Left colon (tissue), 2 donors: ENCODE measurements at regions not wholly inside any gene's neighbourhood (a gene's known extent, or its start where the extent isn't known, plus 50 kb on each side); places are given as distances from the start of the nearest gene placed in this dataset.
A peak's percentile ranks its signal among the peaks of the same experiment; 100 is the strongest.
"Not testable (repeated sequence)": the region's sequence is repeated elsewhere in the genome, so short reads cannot be mapped to it uniquely, and the experiment has no call there.

Source experiments
- ATAC-seq: fragments of 200-7000 bp; cut with Tn5 transposase; one replicate; pipeline ENCODE4 v1.9.1; 2020; ENCODE audit warnings: mild to moderate bottlenecking, moderate library complexity
- DNase-seq, 2 donors: peaks; one replicate each; pipeline ENCODE4 v3.0.0-alpha.2; 2020
- intact Hi-C, 2 donors: fragments of 100-400 bp; cut with DNase I in 1 of 2; cut with micrococcal nuclease in 1 of 2; formaldehyde crosslinking; loops; one replicate each; pipeline versions ENCODE4 v1.11.2 to v1.14.0; 2022; cut with DNase I, micrococcal nuclease
- donor health status: DM: no; HTN: no; CAD: no.
- donor health status: DM: yes; HTN: yes; CAD: no.

DNA sequence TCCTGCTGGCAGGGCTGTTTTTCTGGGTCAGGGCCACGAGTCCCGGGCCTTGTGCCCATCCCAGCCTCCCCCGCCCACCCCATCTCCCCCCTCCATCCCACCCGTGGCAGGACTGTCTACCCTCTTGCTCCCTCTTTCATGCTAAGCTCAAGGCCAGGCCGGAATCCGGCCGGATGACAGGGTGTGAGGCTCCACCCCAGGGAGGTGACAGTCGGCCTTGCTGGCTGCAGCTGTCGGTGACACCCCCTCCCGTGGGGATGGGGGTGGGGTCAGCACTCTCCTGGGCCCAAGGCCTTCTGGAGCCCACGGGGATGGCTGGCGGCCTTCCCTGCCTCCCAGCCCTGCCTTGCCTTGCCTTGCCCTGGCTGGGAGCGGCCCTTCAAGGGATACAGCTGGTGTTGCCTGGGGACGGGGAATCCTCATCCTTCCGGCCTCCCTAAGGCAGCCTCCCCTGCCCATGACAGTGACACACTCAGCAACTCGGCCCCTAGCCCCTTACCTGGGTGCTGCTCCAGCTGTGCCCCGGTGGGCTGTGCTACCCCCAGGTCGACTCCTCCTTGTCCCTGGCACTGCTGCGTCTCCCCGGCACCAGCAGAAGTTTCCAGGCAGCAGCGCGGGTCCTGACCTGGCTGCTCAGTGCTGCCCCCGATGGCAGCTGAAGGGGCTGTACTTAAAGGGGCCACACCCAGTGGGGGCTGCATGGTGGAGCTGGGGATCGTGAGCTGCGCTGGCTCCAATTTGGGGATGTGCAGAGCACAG lies 303.9 kb downstream of the CCDC74A start:
- intact Hi-C loops, DNase-seq: not testable (repeated sequence)
- ATAC-seq: peak; percentile 82

GRCh38 chr2:131832209-131832780 lies 304.6 kb downstream of the CCDC74A start:
- intact Hi-C loops, DNase-seq, ATAC-seq: not testable (repeated sequence)

DNA sequence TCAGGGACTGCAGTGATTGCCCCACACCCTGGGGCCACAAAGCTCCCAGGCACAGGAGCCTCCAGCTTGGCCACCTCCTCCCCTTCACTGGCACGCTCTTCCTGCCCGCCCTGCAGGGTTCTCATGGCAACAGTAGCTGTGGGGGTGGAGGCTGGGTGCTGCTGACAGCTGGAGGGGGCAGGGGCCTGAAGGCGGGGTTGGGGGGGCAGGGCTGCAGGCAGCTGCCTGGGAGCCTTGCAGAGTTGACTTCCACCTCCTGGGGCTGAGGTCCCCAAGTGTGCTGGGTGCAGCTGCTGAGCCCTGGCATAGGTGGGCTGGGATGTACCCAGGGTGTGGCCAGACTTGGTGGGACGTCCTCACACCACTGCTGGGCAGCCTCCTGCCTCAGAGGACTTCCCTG lies 305.2 kb downstream of the CCDC74A start:
- peak; percentile 22 for ATAC-seq
- DNase-seq, intact Hi-C loops: not testable (repeated sequence)

GRCh38 chr2:131833367-131834202 lies 305.9 kb downstream of the CCDC74A start:
- ATAC-seq, intact Hi-C loops, DNase-seq: not testable (repeated sequence)

DNA sequence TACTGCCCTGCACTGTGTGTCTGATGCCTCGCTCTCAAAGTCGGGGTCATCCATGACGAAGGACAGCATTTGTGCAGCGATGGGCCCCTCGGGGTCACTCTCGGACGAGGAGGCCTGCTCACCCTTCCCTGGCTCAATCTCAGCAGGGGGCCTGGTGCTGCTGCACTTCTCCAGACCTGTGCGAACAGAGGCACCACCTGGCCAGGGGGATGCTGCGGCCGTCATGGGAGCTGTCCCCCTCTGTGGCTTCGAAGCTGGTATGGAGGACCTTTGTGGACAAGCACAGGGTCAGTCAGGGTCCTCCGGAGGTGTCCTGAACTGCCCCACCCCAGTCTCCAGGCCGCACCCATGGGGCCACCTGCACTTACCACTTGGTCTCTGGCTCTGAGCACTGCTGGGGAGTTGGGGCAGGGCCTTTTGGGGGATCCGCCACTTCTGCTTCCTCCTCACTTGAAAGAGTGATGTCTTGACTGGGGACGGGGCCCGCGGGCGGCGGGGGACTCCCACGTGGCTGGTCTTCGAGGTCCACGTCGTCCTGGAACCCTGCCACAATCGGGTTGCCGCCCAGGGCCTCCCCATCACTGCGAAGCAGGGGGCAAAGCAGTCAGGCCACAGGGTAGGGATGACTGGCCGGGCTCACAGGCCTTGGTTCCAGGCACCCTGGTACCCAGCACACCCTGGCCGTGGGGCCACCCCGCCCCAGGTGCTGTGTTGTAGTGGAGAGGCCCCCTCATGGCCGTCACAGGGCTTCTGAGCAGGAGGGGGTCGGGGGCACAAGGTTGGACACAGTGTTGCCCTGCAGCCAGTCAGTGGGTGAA lies 306.7 kb downstream of the CCDC74A start:
- DNase-seq, ATAC-seq, intact Hi-C loops: not testable (repeated sequence)

- ATAC-seq, intact Hi-C loops, DNase-seq: not testable (repeated sequence)
Observed at GRCh38 chr2:131835022-131835421, 307.3 kb downstream of the CCDC74A start.

DNA sequence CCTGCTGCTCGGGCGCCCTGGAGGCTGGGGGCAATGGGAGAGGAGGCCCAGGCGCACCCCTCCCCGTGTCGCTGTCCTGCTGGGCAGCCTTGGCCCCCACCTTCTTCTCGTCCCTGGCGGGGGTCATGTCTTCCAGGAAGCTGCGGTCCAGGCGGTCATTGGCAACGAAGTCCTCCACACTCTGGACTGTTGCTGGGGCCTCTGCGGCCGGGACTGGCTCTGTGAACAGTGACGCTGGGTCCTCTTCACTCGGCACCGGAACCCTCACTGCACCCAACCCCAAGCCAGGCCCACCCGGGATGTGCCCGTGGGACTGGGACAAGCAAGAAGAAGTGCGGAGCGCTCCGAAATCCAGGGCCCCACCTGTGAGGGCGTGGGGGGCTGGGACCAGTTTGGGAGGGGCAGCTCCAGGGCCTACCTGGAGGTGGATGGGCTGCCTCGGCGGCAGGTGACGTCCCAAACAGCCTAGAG lies 308.0 kb downstream of the CCDC74A start:
- no peak for ATAC-seq

DNA sequence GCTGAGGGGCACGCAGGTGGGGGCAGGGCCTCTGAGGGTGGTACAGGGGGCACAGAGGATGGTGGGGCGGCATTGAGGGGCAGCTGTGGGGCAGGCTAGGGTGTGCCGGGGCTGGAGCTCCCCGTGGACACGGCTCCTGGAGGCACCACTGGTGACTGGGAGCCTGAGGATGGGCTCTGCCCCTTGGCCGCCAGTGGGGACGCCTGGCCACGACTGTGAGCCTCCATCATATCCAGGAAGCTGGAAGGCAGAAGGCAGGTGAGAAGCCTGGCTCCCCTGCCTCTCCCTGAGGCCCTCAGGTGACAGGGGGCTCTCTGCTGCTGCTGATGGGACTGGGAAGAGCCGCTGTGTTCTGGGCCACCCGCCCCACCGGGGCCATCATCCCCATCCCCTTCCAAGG lies 308.4 kb downstream of the CCDC74A start:
- intact Hi-C loops, ATAC-seq: not testable (repeated sequence)

More for the DNA sequence above, 308.0 kb downstream of the CCDC74A start:
- no peak for DNase-seq
- intact Hi-C loops: no loop called here

GRCh38 chr2:131844044-131844443 lies 316.4 kb downstream of the CCDC74A start:
- intact Hi-C loops, ATAC-seq, DNase-seq: not testable (repeated sequence)

More for the DNA sequence above, 308.4 kb downstream of the CCDC74A start:
- DNase-seq: not testable (repeated sequence)

GRCh38 chr2:131856202-131856601 lies 305.6 kb downstream of the ANKRD30BL start:
- intact Hi-C loops, ATAC-seq, DNase-seq: not testable (repeated sequence)

GRCh38 chr2:131858197-131858596 lies 303.6 kb downstream of the ANKRD30BL start:
- ATAC-seq, DNase-seq, intact Hi-C loops: not testable (repeated sequence)
